ENCODE measurements at regions not wholly inside any gene's neighbourhood (a gene's known extent, or its start where the extent isn't known, plus 50 kb on each side); places are given as distances from the start of the nearest gene placed in this dataset.

DNA sequence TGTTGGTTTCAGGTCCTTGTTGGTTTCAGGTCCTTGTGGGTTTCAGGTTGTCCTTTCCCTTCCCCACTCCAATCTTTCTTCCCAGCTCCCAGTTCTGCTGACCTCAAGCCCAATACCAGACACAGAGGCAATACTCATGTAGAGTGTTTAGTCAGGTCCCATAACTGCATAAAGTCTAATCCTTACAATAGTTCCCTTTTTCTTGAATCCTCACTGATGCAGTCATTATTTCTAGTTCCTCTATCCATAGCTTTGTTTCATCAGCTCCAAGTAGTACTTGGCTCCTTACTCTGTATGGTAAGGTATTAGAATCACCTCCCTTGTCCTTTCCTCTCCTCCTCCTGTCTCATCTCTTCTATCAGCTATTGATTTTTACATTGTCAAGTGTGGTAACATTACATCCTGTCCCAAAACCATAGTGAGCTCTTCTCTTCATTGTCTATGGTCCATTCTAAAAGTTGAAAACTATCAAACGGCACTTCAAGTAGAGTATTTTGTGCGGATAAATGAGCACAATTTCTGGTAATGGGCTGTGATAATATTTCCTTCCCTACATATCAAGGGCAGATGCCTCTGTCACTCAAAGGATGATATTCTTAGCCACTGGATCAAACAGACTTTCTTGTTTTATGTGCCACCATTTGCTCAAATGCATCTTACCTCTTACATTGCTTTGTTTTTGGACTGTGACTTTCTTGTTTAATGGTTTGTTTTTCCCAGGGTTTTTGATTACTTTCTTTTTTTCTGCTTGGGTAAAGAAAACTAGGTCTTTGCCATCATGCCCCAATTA is 57.2 kb upstream of the JDP2 start:
- Mint-ChIP-seq H3K27me3 (ENCODE audit: low read depth in 3 of 3) (peaks cover 0 to 8% (median 0%) of the 10 kb centered on the region in 3 donors), H3K4me1 (peaks cover 28% of the 10 kb centered on the region)

DNA sequence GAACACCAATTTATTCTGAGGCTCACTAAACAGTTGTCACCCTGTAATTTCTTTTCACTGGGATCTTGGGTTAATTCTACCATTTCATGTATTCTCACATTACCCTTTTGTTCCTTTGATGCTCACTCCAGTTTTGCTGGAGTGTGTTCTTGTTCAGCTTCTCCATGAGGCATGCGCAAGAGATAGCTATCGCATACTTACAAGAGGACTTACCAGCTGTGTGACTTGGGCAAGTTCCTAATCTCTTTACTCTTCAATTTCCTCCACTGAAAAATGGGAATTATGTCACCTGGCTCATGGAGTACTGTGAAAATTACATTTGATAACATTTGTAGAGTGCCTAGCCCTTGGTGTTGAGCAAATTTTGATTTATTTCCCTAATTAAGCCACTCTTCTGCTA is 56.5 kb upstream of the JDP2 start:
- Histone ChIP-seq H4K20me1 (ENCODE audit: insufficient read depth, low read length) (no peaks in the 10 kb centered on the region), H3K36me3 (replicated peaks in 1 of 2; ENCODE audit: control insufficient read depth in 1 of 2, insufficient read depth in 2 of 2, low read length in 2 of 2) (no peaks in the 10 kb centered on the region), H3K79me2 (ENCODE audit: insufficient read depth, low read length) (no peaks in the 10 kb centered on the region), H2AFZ (ENCODE audit: insufficient read depth, low read depth, low read length, poor library complexity, severe bottlenecking) (no peak overlapping the region), H3K4me2 (replicated peaks; ENCODE audit: extremely low read depth, low read length, poor library complexity, severe bottlenecking) (no peak overlapping the region), H3K9ac (ENCODE audit: insufficient read depth, low read length, poor library complexity, severe bottlenecking) (no peak overlapping the region), H3K4me3 (replicated peaks in 1 of 3; ENCODE audit: low read depth in 2 of 3, low read length in 3 of 3) (no peak overlapping the region), H3K4me1 (ENCODE audit: control insufficient read depth in 1 of 2, insufficient read depth in 2 of 2, low read length in 2 of 2) (peaks cover 23 to 29% of the 10 kb centered on the region in 2 donors), H3K9me3 (replicated peaks in 1 of 2; ENCODE audit: control insufficient read depth in 1 of 2, insufficient read depth in 1 of 2, low read length in 2 of 2) (no peaks in the 10 kb centered on the region), H3K27ac (ENCODE audit: low read depth in 1 of 2, low read length in 2 of 2) (no peak overlapping the region), H3K27me3 (ENCODE audit: control insufficient read depth in 2 of 2, insufficient read depth in 2 of 2, low read length in 2 of 2) (no peaks in the 10 kb centered on the region)
- Mint-ChIP-seq H3K4me3 (no peak overlapping the region), H3K27ac (peak overlapping the region in 1 of 7 donors; percentile 80), H3K4me1 (peaks cover 28% of the 10 kb centered on the region), H3K36me3 (peaks cover 0 to 2% of the 10 kb centered on the region in 2 donors), H3K27me3 (ENCODE audit: low read depth in 3 of 3) (peaks cover 0 to 7% (median 0%) of the 10 kb centered on the region in 3 donors), H3K9me3 (peaks cover 0 to under 1% (median 0%) of the 10 kb centered on the region in 7 donors)
- intact Hi-C loops (cut with micrococcal nuclease), result loop anchor here in 1 of 2 donors (5.0 kb wide), 2 partner anchors 39 to 56 kb away; partner anchors contain the start of gene JDP2
- WGBS (ENCODE audit: insufficient coverage), result no CpG with 5 or more reads among the region's 2 CpGs
- DNase-seq, result no peak
- TF ChIP-seq, protein P1, sequence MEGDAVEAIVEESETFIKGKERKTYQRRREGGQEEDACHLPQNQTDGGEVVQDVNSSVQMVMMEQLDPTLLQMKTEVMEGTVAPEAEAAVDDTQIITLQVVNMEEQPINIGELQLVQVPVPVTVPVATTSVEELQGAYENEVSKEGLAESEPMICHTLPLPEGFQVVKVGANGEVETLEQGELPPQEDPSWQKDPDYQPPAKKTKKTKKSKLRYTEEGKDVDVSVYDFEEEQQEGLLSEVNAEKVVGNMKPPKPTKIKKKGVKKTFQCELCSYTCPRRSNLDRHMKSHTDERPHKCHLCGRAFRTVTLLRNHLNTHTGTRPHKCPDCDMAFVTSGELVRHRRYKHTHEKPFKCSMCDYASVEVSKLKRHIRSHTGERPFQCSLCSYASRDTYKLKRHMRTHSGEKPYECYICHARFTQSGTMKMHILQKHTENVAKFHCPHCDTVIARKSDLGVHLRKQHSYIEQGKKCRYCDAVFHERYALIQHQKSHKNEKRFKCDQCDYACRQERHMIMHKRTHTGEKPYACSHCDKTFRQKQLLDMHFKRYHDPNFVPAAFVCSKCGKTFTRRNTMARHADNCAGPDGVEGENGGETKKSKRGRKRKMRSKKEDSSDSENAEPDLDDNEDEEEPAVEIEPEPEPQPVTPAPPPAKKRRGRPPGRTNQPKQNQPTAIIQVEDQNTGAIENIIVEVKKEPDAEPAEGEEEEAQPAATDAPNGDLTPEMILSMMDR (IDR thresholded peaks at IDR 0.05), result no peak

More for the DNA sequence above, 57.2 kb upstream of the JDP2 start:
- TF ChIP-seq, protein P1 (IDR thresholded peaks at IDR 0.05), result no peak
- Mint-ChIP-seq H3K9me3 (no peaks in the 10 kb centered on the region), H3K36me3 (peaks cover 0 to 2% of the 10 kb centered on the region in 2 donors), H3K4me3 (no peak overlapping the region), H3K27ac (peak overlapping the region; percentile 58 to 87 (median 80))
- Histone ChIP-seq H3K4me1 (ENCODE audit: control insufficient read depth in 1 of 2, insufficient read depth in 2 of 2, low read length in 2 of 2) (peaks cover 23 to 29% of the 10 kb centered on the region in 2 donors), H3K79me2 (ENCODE audit: insufficient read depth, low read length) (no peaks in the 10 kb centered on the region), H3K9ac (ENCODE audit: insufficient read depth, low read length, poor library complexity, severe bottlenecking) (no peak overlapping the region), H3K9me3 (replicated peaks in 1 of 2; ENCODE audit: control insufficient read depth in 1 of 2, insufficient read depth in 1 of 2, low read length in 2 of 2) (no peaks in the 10 kb centered on the region), H3K4me2 (replicated peaks; ENCODE audit: extremely low read depth, low read length, poor library complexity, severe bottlenecking) (peak overlapping the region; percentile 17), H3K4me3 (replicated peaks in 1 of 3; ENCODE audit: low read depth in 2 of 3, low read length in 3 of 3) (no peak overlapping the region), H3K36me3 (replicated peaks in 1 of 2; ENCODE audit: control insufficient read depth in 1 of 2, insufficient read depth in 2 of 2, low read length in 2 of 2) (no peaks in the 10 kb centered on the region), H4K20me1 (ENCODE audit: insufficient read depth, low read length) (no peaks in the 10 kb centered on the region), H3K27me3 (ENCODE audit: control insufficient read depth in 2 of 2, insufficient read depth in 2 of 2, low read length in 2 of 2) (no peaks in the 10 kb centered on the region), H3K27ac (ENCODE audit: low read depth in 1 of 2, low read length in 2 of 2) (peak overlapping the region; percentile 14 to 48), H2AFZ (ENCODE audit: insufficient read depth, low read depth, low read length, poor library complexity, severe bottlenecking) (no peak overlapping the region)
- no CpG with 5 or more reads among the region's 2 CpGs for WGBS (ENCODE audit: insufficient coverage)
- intact Hi-C loops (cut with micrococcal nuclease), result loop anchor here in 1 of 2 donors (5.0 kb wide), 2 partner anchors 38 to 57 kb away; partner anchors contain the start of gene JDP2
- DNase-seq, result peak; percentile 61 to 87 (median 74)
